ENCODE measurements at regions not wholly inside any gene's neighbourhood (a gene's known extent, or its start where the extent isn't known, plus 50 kb on each side); places are given as distances from the start of the nearest gene placed in this dataset.
A peak's percentile ranks its signal among the peaks of the same experiment; 100 is the strongest.

DNA sequence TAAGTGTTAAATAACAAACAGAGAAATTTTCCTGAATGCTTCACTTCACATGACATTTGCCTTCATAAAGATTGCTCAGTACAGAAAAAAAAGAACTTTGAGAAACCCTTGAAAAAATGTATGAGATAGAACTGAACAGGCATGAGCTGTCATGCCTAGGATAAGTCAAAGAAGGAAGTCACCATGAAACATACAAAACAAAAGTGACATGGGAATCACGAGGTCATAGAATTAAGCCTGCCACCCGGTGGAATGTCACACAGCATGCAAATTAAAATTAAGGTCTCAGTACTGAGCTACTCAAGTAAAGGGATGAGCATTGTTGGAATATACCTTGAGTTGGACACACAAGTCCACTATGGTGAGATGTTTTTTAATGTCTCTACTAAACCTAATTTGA is 652.5 kb upstream of the NECTIN3 start:
- Histone ChIP-seq H2BK15ac (ENCODE audit: low read depth, poor library complexity, severe bottlenecking) (no peak overlapping the region), H3K36me3 (ENCODE audit: control insufficient read depth in 1 of 2, insufficient read depth in 2 of 2, low read depth in 1 of 2, low read length in 2 of 2) (no peaks in the 10 kb centered on the region), H3K4ac (ENCODE audit: low read depth in 1 of 2, low read length in 2 of 2) (no peak overlapping the region), H2BK5ac (ENCODE audit: low read depth, low read length, poor library complexity, severe bottlenecking) (no peak overlapping the region), H3K79me1 (replicated peaks; ENCODE audit: low read length, poor library complexity, severe bottlenecking) (no peaks in the 10 kb centered on the region), H3K18ac (ENCODE audit: low read depth in 1 of 2, low read length in 2 of 2) (peak overlapping the region in 1 of 2 experiments; percentile 54), H4K91ac (ENCODE audit: low read length) (no peak overlapping the region), H3K9ac (ENCODE audit: low read length) (peak overlapping the region; percentile 78), H2BK120ac (ENCODE audit: low read depth, low read length) (no peak overlapping the region), H3K27me3 (ENCODE audit: control insufficient read depth in 1 of 2, insufficient read depth in 1 of 2, low read length in 2 of 2) (no peaks in the 10 kb centered on the region), H2BK12ac (ENCODE audit: low read length in 2 of 2) (peak overlapping the region in 1 of 2 experiments; percentile 95), H2AFZ (ENCODE audit: low read depth, low read length) (no peak overlapping the region), H3K4me3 (ENCODE audit: insufficient read depth in 1 of 2, low read depth in 1 of 2, low read length in 2 of 2) (no peak overlapping the region), H4K8ac (ENCODE audit: low read length) (no peak overlapping the region), H2AK5ac (ENCODE audit: low read length, severe bottlenecking) (no peak overlapping the region), H3K4me1 (ENCODE audit: control insufficient read depth, insufficient read depth, low read depth, low read length) (no peaks in the 10 kb centered on the region), H3K23ac (ENCODE audit: low read length in 2 of 2) (no peak overlapping the region), H3K27ac (ENCODE audit: low read length, poor library complexity, severe bottlenecking) (peak overlapping the region; percentile 81), H3K9me3 (ENCODE audit: control insufficient read depth, low read length) (no peaks in the 10 kb centered on the region), H3K14ac (ENCODE audit: low read length in 2 of 2) (no peak overlapping the region), H3K4me2 (ENCODE audit: low read length, poor library complexity, severe bottlenecking) (peak overlapping the region; percentile 28)
- peak; percentile 11 for DNase-seq
- 73% methylated on average over 2 of the region's 2 CpGs for WGBS

DNA sequence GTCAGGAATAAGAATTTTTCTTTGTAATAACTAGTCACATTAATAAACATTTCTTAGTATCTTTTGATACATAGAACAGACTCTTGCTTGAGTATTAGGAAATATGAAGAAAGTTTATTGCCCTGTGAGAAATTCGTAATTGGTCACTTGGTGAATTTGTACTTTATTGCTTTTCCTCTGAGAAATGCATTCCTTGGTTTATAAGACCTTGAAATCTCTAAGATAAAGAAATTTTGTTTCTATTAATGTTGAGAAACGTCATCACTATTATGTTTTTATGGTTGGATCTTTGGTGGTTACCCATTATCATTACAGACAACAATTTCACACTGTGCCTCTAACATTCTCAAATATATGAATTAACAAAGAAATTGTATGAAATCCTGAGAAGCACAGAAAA is 652.0 kb upstream of the NECTIN3 start:
- Histone ChIP-seq H3K14ac (ENCODE audit: low read length in 2 of 2) (no peak overlapping the region), H3K4me2 (ENCODE audit: low read length, poor library complexity, severe bottlenecking) (no peak overlapping the region), H3K36me3 (ENCODE audit: control insufficient read depth in 1 of 2, insufficient read depth in 2 of 2, low read depth in 1 of 2, low read length in 2 of 2) (no peaks in the 10 kb centered on the region), H2AK5ac (ENCODE audit: low read length, severe bottlenecking) (no peak overlapping the region), H4K91ac (ENCODE audit: low read length) (no peak overlapping the region), H3K27ac (ENCODE audit: low read length, poor library complexity, severe bottlenecking) (peak overlapping the region; percentile 9), H2BK120ac (ENCODE audit: low read depth, low read length) (no peak overlapping the region), H3K4ac (ENCODE audit: low read depth in 1 of 2, low read length in 2 of 2) (no peak overlapping the region), H2BK15ac (ENCODE audit: low read depth, poor library complexity, severe bottlenecking) (no peak overlapping the region), H4K8ac (ENCODE audit: low read length) (no peak overlapping the region), H3K23ac (ENCODE audit: low read length in 2 of 2) (no peak overlapping the region), H3K27me3 (ENCODE audit: control insufficient read depth in 1 of 2, insufficient read depth in 1 of 2, low read length in 2 of 2) (no peaks in the 10 kb centered on the region), H3K9me3 (ENCODE audit: control insufficient read depth, low read length) (no peaks in the 10 kb centered on the region), H3K4me1 (ENCODE audit: control insufficient read depth, insufficient read depth, low read depth, low read length) (no peaks in the 10 kb centered on the region), H3K18ac (ENCODE audit: low read depth in 1 of 2, low read length in 2 of 2) (no peak overlapping the region), H2AFZ (ENCODE audit: low read depth, low read length) (no peak overlapping the region), H3K9ac (ENCODE audit: low read length) (peak overlapping the region; percentile 78), H2BK12ac (ENCODE audit: low read length in 2 of 2) (no peak overlapping the region), H3K79me1 (replicated peaks; ENCODE audit: low read length, poor library complexity, severe bottlenecking) (no peaks in the 10 kb centered on the region), H3K4me3 (ENCODE audit: insufficient read depth in 1 of 2, low read depth in 1 of 2, low read length in 2 of 2) (no peak overlapping the region), H2BK5ac (ENCODE audit: low read depth, low read length, poor library complexity, severe bottlenecking) (no peak overlapping the region)
- 67% methylated on average over 1 of the region's 2 CpGs for WGBS
- DNase-seq, result peak; percentile 9

- H3K27me3 ChIP-seq (ENCODE audit: control insufficient read depth in 1 of 2, insufficient read depth in 1 of 2, low read length in 2 of 2), result no peaks in the 10 kb centered on the region
- no peak overlapping the region for H2BK15ac ChIP-seq (ENCODE audit: low read depth, poor library complexity, severe bottlenecking)
- H3K36me3 ChIP-seq (ENCODE audit: control insufficient read depth in 1 of 2, insufficient read depth in 2 of 2, low read depth in 1 of 2, low read length in 2 of 2), result no peaks in the 10 kb centered on the region
- H2BK12ac ChIP-seq (ENCODE audit: low read length in 2 of 2), result no peak overlapping the region
- peak overlapping the region; percentile 78 for H3K9ac ChIP-seq (ENCODE audit: low read length)
- no peaks in the 10 kb centered on the region for H3K4me1 ChIP-seq (ENCODE audit: control insufficient read depth, insufficient read depth, low read depth, low read length)
- H3K4me2 ChIP-seq (ENCODE audit: low read length, poor library complexity, severe bottlenecking), result peak overlapping the region; percentile 54
- peak overlapping the region in 1 of 2 experiments; percentile 70 for H3K4me3 ChIP-seq (ENCODE audit: insufficient read depth in 1 of 2, low read depth in 1 of 2, low read length in 2 of 2)
- peak overlapping the region; percentile 92 for H3K27ac ChIP-seq (ENCODE audit: low read length, poor library complexity, severe bottlenecking)
- no peak overlapping the region for H3K4ac ChIP-seq (ENCODE audit: low read depth in 1 of 2, low read length in 2 of 2)
- peak; percentile 82 for DNase-seq
- H2BK120ac ChIP-seq (ENCODE audit: low read depth, low read length), result no peak overlapping the region
- no peak overlapping the region for H2AK5ac ChIP-seq (ENCODE audit: low read length, severe bottlenecking)
- no peak overlapping the region for H4K91ac ChIP-seq (ENCODE audit: low read length)
- no peaks in the 10 kb centered on the region for H3K9me3 ChIP-seq (ENCODE audit: control insufficient read depth, low read length)
- H3K18ac ChIP-seq (ENCODE audit: low read depth in 1 of 2, low read length in 2 of 2), result no peak overlapping the region
- no peak overlapping the region for H3K23ac ChIP-seq (ENCODE audit: low read length in 2 of 2)
- H3K79me1 ChIP-seq (replicated peaks; ENCODE audit: low read length, poor library complexity, severe bottlenecking), result no peaks in the 10 kb centered on the region
- H3K14ac ChIP-seq (ENCODE audit: low read length in 2 of 2), result no peak overlapping the region
- 0% methylated on average over 2 of the region's 3 CpGs for WGBS
- H4K8ac ChIP-seq (ENCODE audit: low read length), result no peak overlapping the region
- H2BK5ac ChIP-seq (ENCODE audit: low read depth, low read length, poor library complexity, severe bottlenecking), result peak overlapping the region; percentile 62
- H2AFZ ChIP-seq (ENCODE audit: low read depth, low read length), result no peak overlapping the region
Measured at GRCh38 chr3:110420158-110420641, 651.4 kb upstream of the NECTIN3 start.

GRCh38 chr3:110423276-110423675 is 648.3 kb upstream of the NECTIN3 start:
- H2AFZ ChIP-seq (ENCODE audit: low read depth, low read length), result no peak overlapping the region
- H3K4ac ChIP-seq (ENCODE audit: low read depth in 1 of 2, low read length in 2 of 2), result no peak overlapping the region
- H3K27ac ChIP-seq (ENCODE audit: low read length, poor library complexity, severe bottlenecking), result no peak overlapping the region
- H2BK12ac ChIP-seq (ENCODE audit: low read length in 2 of 2), result no peak overlapping the region
- H4K91ac ChIP-seq (ENCODE audit: low read length), result no peak overlapping the region
- no peak overlapping the region for H3K18ac ChIP-seq (ENCODE audit: low read depth in 1 of 2, low read length in 2 of 2)
- no peak overlapping the region for H2BK120ac ChIP-seq (ENCODE audit: low read depth, low read length)
- no peak overlapping the region for H4K8ac ChIP-seq (ENCODE audit: low read length)
- no peak overlapping the region for H3K9ac ChIP-seq (ENCODE audit: low read length)
- no peak overlapping the region for H3K23ac ChIP-seq (ENCODE audit: low read length in 2 of 2)
- no peaks in the 10 kb centered on the region for H3K36me3 ChIP-seq (ENCODE audit: control insufficient read depth in 1 of 2, insufficient read depth in 2 of 2, low read depth in 1 of 2, low read length in 2 of 2)
- no peaks in the 10 kb centered on the region for H3K9me3 ChIP-seq (ENCODE audit: control insufficient read depth, low read length)
- H3K4me2 ChIP-seq (ENCODE audit: low read length, poor library complexity, severe bottlenecking), result no peak overlapping the region
- H3K14ac ChIP-seq (ENCODE audit: low read length in 2 of 2), result no peak overlapping the region
- H3K4me1 ChIP-seq (ENCODE audit: control insufficient read depth, insufficient read depth, low read depth, low read length), result no peaks in the 10 kb centered on the region
- H2BK15ac ChIP-seq (ENCODE audit: low read depth, poor library complexity, severe bottlenecking), result no peak overlapping the region
- no peaks in the 10 kb centered on the region for H3K27me3 ChIP-seq (ENCODE audit: control insufficient read depth in 1 of 2, insufficient read depth in 1 of 2, low read length in 2 of 2)
- H2BK5ac ChIP-seq (ENCODE audit: low read depth, low read length, poor library complexity, severe bottlenecking), result no peak overlapping the region
- H3K79me1 ChIP-seq (replicated peaks; ENCODE audit: low read length, poor library complexity, severe bottlenecking), result no peaks in the 10 kb centered on the region
- DNase-seq, result no peak
- no peak overlapping the region for H3K4me3 ChIP-seq (ENCODE audit: insufficient read depth in 1 of 2, low read depth in 1 of 2, low read length in 2 of 2)
- 98% methylated on average over 2 of the region's 2 CpGs for WGBS
- no peak overlapping the region for H2AK5ac ChIP-seq (ENCODE audit: low read length, severe bottlenecking)

Measured in mesenchymal stem cell (in vitro differentiated cells and primary cell).